Stimulated activated CD4-positive, alpha-beta T cell treated with anti-CD3 and anti-CD28 coated beads, Interleukin-12 subunit alpha, Interleukin-12 subunit beta, amount 100 ng/mL, for 48 hours (primary cell): ENCODE measurements at regions not wholly inside any gene's neighbourhood (a gene's known extent, or its start where the extent isn't known, plus 50 kb on each side); places are given as distances from the start of the nearest gene placed in this dataset.
"Not testable (repeated sequence)": the region's sequence is repeated elsewhere in the genome, so short reads cannot be mapped to it uniquely, and the experiment has no call there.

Experiments
- DNase-seq, 3 donors: peaks; one replicate each; pipeline ENCODE4 v3.0.0-alpha.2; 2020; ENCODE audit warnings: low read depth in 2 of 3, low spot score in 1 of 3

DNA sequence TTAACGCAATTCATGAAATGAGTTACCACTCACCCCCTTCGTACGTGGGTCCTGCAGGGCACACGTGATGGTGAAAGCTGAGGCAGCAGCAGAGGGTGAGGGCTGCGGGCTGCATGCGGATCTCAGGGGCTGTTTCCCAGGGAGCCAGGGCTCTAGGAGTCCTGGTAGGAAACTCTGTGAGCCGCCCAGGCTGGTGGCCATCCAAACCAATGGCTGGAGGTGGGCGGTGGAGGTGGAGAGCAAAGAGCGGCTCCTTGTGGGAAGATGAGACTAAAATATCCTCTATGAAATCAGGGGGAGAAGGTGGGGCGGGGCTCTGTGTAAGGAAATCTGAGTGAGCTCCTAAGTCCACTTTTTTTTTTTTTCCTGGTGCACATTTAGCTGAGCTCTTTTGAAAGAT, 120.1 kb upstream of the SLC1A4 start:
- no peak for DNase-seq

- peak; percentile 72 to 95 (median 73) for DNase-seq
Measured at GRCh38 chr2:64873472-64873924, 115.7 kb upstream of the SLC1A4 start.

DNA sequence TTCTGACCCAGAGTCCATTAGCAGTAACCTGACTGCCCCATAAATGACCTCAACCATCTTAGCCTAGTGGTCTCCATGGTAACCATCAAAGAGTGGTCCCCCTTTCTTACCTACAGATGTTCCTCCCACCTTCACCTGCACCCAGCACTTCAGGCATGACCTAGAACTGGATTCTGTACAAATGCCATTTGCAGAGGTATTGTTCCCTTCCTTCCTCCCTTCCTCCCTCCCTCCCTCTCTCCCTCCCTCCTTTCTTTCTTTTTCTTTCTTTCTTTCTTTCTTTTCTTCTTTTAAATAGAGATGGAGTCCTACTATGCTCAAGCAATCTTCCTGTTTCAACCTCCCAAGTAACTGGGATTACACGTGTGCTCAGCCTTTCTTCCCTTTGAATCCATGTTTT, 114.6 kb upstream of the SLC1A4 start:
- DNase-seq: no peak

- DNase-seq: no peak
Measured at GRCh38 chr2:64875368-64875767, 113.8 kb upstream of the SLC1A4 start.

- DNase-seq: no peak
Measured at GRCh38 chr2:64876137-64876647, 113.0 kb upstream of the SLC1A4 start.

DNA sequence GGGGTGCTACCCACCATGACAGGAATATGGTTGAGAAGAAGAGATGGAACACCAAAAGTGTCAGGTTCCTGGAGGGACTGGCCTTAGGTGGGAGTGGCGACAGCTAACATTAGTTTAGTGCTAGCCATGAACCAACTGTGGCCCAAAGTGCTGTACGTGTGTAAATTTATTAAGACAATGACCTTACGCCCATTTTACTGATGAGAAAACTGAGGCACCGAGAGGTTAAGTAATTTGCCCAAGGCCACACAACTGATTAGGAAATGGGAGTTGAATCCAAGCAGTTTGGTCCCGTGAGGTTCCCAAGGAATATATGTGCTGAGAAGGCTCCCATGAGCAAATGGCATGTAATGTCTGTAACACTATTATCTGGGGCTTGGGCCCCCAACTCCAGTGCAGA, 109.5 kb upstream of the SLC1A4 start:
- no peak for DNase-seq

DNA sequence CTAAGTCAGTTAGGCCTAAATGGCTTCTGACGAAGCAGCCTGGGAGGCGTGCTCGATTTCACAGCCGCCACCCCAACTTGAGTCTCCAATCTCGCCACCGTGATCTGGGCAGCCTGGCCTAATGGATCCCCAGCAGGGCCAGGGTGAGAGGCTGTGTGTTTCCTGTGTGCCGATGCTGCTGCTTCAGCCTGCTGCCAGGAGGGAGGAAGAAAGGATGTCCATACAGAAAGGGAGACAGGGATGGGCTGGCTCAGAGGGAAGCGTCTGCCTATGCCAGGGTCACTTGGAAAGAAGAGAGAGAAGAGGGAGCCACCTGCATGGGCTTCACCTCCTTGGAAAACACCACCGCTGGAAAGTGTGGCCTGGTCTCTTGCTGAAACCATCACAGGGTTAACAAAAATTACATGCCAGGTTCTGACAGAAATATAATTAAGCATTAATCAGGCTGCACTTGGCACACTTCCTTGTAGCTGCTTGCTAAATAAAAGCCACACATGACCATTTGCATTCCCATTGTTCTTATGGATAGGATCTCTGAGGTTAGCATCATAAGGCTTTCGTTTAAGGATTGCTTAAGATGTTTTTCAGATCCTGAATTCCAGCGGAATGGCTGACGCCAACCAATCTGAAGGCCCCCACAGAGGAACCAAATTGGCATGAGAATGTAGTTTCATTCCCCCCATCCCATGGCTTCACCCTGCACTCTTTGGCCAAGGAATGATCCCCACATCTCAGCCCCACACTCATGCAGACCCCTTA, 108.8 kb upstream of the SLC1A4 start:
- DNase-seq: no peak

DNA sequence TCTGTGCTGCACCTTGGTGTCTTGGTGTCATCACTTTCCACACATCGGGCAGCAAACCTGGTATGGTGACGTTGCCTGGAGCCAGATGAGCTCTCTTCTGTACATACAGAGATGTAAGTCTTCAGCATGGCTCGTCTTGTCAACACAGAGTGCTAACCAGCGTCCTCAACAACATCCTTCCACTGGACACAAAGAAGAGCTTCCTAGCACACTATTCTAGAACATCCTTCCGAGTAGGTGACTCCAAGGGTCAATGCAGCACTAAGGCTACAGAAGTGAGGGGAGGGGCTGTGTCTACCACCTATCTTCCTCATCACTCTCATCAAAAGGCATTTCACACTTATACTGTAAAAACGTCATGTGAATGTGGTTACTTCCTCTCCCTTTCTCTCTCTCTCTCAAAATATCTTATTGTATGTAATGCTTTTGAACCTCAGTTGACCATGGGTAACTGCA, 108.1 kb upstream of the SLC1A4 start:
- DNase-seq: no peak

- no peak for DNase-seq
Measured at GRCh38 chr2:64887565-64887964, 101.6 kb upstream of the SLC1A4 start.

DNA sequence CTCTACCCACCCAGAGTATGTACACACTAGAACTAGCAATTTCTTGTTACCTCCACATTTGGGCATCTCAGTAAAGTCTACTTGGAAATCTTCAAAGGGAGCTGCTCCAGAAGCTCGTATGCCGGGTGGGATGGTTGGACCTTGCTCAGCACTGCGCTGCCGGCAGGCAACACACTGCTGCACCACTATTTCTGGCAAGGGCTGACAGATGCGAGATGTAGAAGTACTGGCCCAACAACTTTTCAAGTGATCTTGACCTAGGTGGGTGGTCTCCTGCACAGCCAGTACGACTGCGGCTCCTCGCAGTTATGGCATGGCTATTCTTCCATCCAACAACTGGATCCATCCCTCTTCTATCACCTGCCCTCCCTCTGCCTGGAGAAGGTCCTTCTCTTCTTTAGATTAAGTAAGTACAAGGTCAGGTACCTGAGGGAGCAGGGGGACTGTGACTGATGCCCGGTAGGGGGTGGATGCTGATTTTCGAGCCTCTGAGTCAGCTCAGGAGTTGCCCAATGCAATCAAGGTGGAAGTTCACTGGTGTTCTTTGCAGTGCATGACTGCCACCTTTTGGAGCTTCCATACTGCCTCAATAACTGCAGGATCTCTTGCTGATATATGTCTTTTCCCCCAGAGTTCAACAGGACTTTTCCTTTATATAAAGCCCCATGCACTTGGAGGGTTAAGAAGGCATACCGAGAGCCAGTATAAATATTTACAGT, 100.4 kb upstream of the SLC1A4 start:
- no peak for DNase-seq

DNA sequence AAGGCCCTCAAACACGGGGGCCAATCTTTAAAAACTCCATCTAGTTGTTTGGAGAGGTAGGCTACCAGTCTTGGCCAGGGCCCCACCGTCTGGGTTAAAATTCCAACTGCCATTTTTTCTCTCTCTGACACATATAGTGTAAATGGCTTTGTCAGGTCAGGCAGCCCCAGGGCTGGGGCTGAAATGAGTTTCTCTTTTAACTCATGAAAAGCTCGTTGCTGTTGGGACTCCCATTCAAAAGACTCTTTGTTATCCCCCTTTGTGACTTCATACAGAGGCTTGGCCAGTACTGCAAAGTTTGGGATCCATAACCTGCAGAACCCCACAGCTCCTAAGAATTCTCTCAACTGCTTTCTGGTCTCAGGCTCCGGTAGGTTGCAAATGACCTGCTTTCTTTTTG, 99.4 kb upstream of the SLC1A4 start:
- DNase-seq: no peak

- DNase-seq: not testable (repeated sequence)
Measured at GRCh38 chr2:64896572-64896971, 92.6 kb upstream of the SLC1A4 start.

DNA sequence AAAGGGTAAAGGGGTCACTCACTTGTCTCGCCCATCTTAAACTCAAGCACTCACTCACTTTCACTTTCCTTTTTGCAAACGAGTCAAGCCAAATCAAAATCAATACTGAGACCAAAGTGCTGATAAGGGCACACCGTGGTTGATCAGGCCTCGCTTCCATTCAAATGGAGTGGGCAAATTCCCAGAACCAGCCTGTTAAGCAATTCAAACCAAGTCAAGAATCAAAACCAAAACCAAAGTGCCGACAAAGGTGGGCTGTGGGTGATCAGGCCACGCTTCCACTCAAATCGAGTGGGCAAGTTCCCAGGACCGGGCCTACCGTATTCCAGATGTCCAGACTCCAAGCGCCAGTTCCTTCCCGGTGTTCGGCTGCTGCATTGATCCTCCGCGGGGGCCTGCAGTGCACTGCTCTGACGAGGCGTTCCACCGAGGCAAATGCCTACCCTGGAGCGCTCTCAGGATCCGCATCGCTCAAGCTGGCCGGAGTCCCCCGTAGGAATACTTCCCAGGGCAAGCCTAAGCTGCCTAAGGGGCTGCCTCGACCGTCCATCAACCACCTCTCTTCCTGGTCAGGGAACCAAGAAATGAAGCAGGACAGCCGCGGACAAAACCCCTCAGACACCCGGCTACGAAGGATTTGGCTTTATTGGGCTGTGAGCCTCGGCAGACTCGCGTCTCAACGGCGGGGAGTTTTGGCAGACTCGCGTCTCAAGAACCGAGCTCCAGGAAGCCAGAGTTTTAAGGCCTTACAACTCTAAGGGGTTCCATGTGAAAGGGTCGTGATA, 89.9 kb upstream of the SLC1A4 start:
- no peak for DNase-seq

- DNase-seq: not testable (repeated sequence)
Measured at GRCh38 chr2:64899876-64900275, 89.3 kb upstream of the SLC1A4 start.

DNA sequence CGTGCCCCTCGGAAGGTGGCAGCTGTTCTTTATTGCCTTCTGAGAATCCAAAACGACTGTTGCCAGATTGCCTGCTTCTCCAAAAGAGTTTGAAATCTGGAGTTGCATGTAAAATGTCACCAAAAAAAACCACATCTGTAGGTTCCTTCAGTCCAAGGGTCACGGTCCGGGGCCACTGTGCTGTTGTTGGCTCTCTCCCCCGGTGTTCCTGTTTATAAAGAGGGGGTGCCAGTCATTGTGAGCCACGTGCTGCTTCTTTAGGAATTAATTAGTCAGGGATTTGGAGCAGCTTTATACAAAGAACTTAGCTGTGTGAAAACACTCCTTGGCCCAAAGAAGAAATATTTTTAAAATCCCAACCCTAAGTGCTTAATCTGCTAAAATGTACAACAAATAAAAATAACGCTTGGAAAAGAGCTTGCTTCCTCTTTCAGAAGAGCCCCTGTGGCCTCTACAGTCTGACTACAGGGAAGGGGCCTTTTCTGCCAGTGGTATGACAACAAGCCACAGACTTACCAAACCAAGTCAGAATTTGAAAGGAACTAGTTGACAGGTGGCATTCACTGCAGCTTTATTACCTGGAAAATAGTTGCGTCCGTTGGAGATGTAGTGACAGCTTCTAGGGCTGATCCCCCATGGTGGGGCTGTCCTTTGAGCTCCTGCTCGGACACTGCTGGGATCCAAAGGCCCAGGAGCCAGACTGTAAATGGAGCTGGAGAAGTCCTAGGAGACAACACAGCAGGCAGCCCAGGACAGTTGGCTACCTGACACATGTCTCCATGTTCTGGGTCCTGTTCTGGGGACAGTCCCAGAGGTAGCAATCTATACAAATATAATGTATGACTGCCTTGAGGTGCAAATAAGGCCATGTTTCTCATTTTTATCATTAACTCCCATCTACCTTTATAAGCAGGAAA, 84.5 kb upstream of the SLC1A4 start:
- DNase-seq: no peak

- DNase-seq: no peak
Measured at GRCh38 chr2:64905338-64906024, 83.7 kb upstream of the SLC1A4 start.

- no peak for DNase-seq
Measured at GRCh38 chr2:64906853-64907536, 82.2 kb upstream of the SLC1A4 start.

DNA sequence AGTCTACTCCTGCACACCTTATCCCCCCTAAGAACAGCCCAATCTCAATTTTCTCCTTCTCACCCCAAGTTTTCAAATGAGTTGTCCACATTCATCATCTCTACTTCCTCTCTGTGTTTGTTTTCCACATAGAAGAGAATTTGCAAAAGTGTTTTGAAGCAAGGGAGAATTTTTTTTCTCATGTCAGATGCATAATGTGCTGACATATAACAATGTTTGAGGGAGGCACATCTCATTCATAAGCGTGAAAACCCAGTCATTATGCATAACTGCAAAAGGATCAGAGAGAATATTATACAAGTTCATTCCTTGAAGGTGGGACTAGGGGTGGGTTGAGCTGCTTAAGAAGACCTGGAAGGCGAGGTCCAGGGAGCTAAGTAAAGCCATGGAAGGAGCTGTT, 80.8 kb upstream of the SLC1A4 start:
- DNase-seq: no peak

DNA sequence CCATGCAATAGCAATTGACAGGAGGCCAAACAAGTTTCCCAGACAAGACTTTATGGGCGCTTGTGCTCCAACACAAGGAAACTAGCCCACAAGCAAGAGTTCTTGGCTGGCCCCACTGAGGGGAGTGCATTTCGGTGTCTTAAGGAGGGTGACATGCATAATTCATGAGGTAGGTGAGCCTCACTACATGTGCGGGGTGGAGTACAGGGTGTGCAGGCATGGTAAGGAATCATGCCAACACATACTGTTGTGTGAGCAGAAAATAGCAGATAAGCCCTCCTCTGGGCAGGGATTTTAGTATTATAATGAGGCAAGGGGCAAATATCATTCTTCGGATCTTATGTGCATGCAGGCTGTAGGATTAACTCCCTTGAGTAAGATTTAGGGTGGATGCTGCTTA, 78.7 kb upstream of the SLC1A4 start:
- DNase-seq: no peak
